ENCODE measurements at regions not wholly inside any gene's neighbourhood (a gene's known extent, or its start where the extent isn't known, plus 50 kb on each side); places are given as distances from the start of the nearest gene placed in this dataset.

DNA sequence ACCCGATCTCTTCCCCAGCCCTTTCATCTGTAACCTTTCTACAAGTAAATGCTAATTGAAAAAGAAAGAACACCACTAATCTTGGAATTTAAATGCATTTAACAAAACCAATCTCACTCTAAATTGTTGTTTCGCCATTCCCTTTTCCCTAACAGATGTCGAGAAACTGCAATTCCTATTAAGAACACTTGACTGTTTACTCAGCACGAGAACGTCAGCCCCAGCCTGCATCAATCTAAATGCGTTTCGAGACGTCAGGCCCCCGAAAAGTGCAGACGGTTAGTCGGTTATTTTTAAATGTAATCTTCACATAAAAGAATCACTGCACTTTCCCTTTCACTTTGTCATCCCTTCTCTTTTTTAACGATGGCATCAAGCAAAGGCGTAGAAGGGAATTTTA, 837.6 kb downstream of the VRK1 start:
- Histone ChIP-seq H3K4me3 (ENCODE audit: low read length) (no peak overlapping the region), H3K9me3 (ENCODE audit: low read length) (no peaks in the 10 kb centered on the region), H3K9me2 (ENCODE audit: insufficient read depth, low read length) (no peaks in the 10 kb centered on the region), H3K27ac (ENCODE audit: low read length) (no peak overlapping the region), H2AFZ (ENCODE audit: low read depth, low read length) (no peak overlapping the region), H3F3A (ENCODE audit: insufficient read depth, low read length, poor library complexity, severe bottlenecking) (no peaks in the 10 kb centered on the region), H3K27me3 (ENCODE audit: insufficient read depth, low read depth, low read length) (no peaks in the 10 kb centered on the region), H3K4me2 (ENCODE audit: low read length) (no peak overlapping the region), H3K9ac (ENCODE audit: low read length) (no peak overlapping the region), H3K79me2 (replicated peaks; ENCODE audit: insufficient read depth, low read length) (no peaks in the 10 kb centered on the region), H4K20me1 (ENCODE audit: insufficient read depth) (no peaks in the 10 kb centered on the region), H3K36me3 (ENCODE audit: insufficient read depth, low read length) (no peaks in the 10 kb centered on the region)
- TF ChIP-seq MXI1 (conservative IDR thresholded peaks at IDR 0.05; ENCODE audit: poor library complexity, severe bottlenecking) = no peak
- TF ChIP-seq, protein P1, sequence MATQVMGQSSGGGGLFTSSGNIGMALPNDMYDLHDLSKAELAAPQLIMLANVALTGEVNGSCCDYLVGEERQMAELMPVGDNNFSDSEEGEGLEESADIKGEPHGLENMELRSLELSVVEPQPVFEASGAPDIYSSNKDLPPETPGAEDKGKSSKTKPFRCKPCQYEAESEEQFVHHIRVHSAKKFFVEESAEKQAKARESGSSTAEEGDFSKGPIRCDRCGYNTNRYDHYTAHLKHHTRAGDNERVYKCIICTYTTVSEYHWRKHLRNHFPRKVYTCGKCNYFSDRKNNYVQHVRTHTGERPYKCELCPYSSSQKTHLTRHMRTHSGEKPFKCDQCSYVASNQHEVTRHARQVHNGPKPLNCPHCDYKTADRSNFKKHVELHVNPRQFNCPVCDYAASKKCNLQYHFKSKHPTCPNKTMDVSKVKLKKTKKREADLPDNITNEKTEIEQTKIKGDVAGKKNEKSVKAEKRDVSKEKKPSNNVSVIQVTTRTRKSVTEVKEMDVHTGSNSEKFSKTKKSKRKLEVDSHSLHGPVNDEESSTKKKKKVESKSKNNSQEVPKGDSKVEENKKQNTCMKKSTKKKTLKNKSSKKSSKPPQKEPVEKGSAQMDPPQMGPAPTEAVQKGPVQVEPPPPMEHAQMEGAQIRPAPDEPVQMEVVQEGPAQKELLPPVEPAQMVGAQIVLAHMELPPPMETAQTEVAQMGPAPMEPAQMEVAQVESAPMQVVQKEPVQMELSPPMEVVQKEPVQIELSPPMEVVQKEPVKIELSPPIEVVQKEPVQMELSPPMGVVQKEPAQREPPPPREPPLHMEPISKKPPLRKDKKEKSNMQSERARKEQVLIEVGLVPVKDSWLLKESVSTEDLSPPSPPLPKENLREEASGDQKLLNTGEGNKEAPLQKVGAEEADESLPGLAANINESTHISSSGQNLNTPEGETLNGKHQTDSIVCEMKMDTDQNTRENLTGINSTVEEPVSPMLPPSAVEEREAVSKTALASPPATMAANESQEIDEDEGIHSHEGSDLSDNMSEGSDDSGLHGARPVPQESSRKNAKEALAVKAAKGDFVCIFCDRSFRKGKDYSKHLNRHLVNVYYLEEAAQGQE (IDR thresholded peaks at IDR 0.05; ENCODE audit: borderline replicate concordance) = no peak
- no peak for TF ChIP-seq POLR2AphosphoS5 (IDR thresholded peaks at IDR 0.05)
- no peak for TF ChIP-seq EZH2 (IDR thresholded peaks at IDR 0.05; ENCODE audit: borderline replicate concordance, insufficient read depth, low read length, poor library complexity, severe bottlenecking)
- TF ChIP-seq, protein P2, sequence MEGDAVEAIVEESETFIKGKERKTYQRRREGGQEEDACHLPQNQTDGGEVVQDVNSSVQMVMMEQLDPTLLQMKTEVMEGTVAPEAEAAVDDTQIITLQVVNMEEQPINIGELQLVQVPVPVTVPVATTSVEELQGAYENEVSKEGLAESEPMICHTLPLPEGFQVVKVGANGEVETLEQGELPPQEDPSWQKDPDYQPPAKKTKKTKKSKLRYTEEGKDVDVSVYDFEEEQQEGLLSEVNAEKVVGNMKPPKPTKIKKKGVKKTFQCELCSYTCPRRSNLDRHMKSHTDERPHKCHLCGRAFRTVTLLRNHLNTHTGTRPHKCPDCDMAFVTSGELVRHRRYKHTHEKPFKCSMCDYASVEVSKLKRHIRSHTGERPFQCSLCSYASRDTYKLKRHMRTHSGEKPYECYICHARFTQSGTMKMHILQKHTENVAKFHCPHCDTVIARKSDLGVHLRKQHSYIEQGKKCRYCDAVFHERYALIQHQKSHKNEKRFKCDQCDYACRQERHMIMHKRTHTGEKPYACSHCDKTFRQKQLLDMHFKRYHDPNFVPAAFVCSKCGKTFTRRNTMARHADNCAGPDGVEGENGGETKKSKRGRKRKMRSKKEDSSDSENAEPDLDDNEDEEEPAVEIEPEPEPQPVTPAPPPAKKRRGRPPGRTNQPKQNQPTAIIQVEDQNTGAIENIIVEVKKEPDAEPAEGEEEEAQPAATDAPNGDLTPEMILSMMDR (IDR thresholded peaks at IDR 0.05; ENCODE audit: poor library complexity, severe bottlenecking) = no peak
- no peak for TF ChIP-seq RAD21 (conservative IDR thresholded peaks at IDR 0.05)
- TF ChIP-seq SMC3 (conservative IDR thresholded peaks at IDR 0.05; ENCODE audit: poor library complexity) = no peak
- no peak for TF ChIP-seq EP300 (conservative IDR thresholded peaks at IDR 0.05; ENCODE audit: poor library complexity, severe bottlenecking)
- no peak for TF ChIP-seq TAF1 (IDR thresholded peaks at IDR 0.05; ENCODE audit: low read depth)

DNA sequence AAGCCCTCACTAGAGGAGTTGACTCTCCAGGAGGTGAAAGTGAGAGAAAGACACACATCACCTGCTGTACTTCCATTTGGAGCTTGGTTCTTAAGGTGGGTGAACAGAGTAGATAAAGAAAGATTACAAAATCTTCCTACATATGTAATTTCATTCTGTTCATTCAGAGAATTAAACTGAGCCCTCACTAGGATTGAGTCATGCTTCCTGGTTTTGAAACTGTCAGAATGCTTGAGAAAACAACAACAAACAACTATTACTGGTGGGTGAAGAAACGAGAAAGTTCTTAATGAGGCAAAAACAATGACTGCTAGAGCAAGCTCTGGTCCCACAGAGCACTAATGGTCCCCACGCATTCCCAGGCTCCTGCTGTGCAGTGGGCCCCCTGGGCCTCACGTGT, 841.7 kb downstream of the VRK1 start:
- TF ChIP-seq EP300 (conservative IDR thresholded peaks at IDR 0.05; ENCODE audit: poor library complexity, severe bottlenecking) (no peak), SMC3 (conservative IDR thresholded peaks at IDR 0.05; ENCODE audit: poor library complexity) (no peak)

DNA sequence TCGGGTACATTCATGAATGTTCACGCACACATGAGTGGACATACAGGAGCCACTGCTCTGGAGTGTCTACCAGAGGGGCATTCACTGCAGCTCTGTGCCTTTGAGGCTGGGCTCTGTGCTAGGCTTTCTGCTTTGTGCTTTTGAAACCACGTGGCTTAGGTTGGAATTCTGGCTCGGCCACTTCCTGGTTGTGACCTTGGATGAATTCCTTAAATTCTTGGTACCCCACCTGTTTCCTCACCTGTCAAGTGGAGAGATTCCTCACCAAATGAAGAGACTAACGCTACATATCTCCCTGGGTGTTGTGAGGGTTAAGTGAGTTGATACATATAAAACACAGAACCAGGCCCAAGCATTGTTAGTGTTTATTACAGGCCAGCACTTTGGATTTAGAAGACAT, 842.8 kb downstream of the VRK1 start:
- Histone ChIP-seq H3F3A (ENCODE audit: insufficient read depth, low read length, poor library complexity, severe bottlenecking) (peaks cover 3% of the 10 kb centered on the region), H3K9ac (ENCODE audit: low read length) (no peak overlapping the region), H4K20me1 (ENCODE audit: insufficient read depth) (no peaks in the 10 kb centered on the region), H3K4me2 (ENCODE audit: low read length) (no peak overlapping the region), H3K9me3 (ENCODE audit: low read length) (no peaks in the 10 kb centered on the region), H3K4me3 (ENCODE audit: low read length) (no peak overlapping the region), H2AFZ (ENCODE audit: low read depth, low read length) (no peak overlapping the region), H3K36me3 (ENCODE audit: insufficient read depth, low read length) (no peaks in the 10 kb centered on the region), H3K27ac (ENCODE audit: low read length) (no peak overlapping the region), H3K27me3 (ENCODE audit: insufficient read depth, low read depth, low read length) (no peaks in the 10 kb centered on the region), H3K79me2 (replicated peaks; ENCODE audit: insufficient read depth, low read length) (no peaks in the 10 kb centered on the region), H3K9me2 (ENCODE audit: insufficient read depth, low read length) (no peaks in the 10 kb centered on the region)
- TF ChIP-seq MXI1 (conservative IDR thresholded peaks at IDR 0.05; ENCODE audit: poor library complexity, severe bottlenecking) (no peak), EZH2 (IDR thresholded peaks at IDR 0.05; ENCODE audit: borderline replicate concordance, insufficient read depth, low read length, poor library complexity, severe bottlenecking) (no peak), RAD21 (conservative IDR thresholded peaks at IDR 0.05) (no peak), SMC3 (conservative IDR thresholded peaks at IDR 0.05; ENCODE audit: poor library complexity) (no peak), POLR2AphosphoS5 (IDR thresholded peaks at IDR 0.05) (no peak), TAF1 (IDR thresholded peaks at IDR 0.05; ENCODE audit: low read depth) (no peak), EP300 (conservative IDR thresholded peaks at IDR 0.05; ENCODE audit: poor library complexity, severe bottlenecking) (no peak)
- TF ChIP-seq, protein P2 (IDR thresholded peaks at IDR 0.05; ENCODE audit: poor library complexity, severe bottlenecking) = no peak
- TF ChIP-seq, protein P1 (IDR thresholded peaks at IDR 0.05; ENCODE audit: borderline replicate concordance) = no peak

More for the DNA sequence above, 841.7 kb downstream of the VRK1 start:
- H3K9me3 ChIP-seq (ENCODE audit: low read length) = no peaks in the 10 kb centered on the region
- H3K9me2 ChIP-seq (ENCODE audit: insufficient read depth, low read length) = no peaks in the 10 kb centered on the region
- no peaks in the 10 kb centered on the region for H4K20me1 ChIP-seq (ENCODE audit: insufficient read depth)
- H2AFZ ChIP-seq (ENCODE audit: low read depth, low read length) = no peak overlapping the region
- peaks cover 3% of the 10 kb centered on the region for H3F3A ChIP-seq (ENCODE audit: insufficient read depth, low read length, poor library complexity, severe bottlenecking)
- H3K79me2 ChIP-seq (replicated peaks; ENCODE audit: insufficient read depth, low read length) = no peaks in the 10 kb centered on the region
- H3K36me3 ChIP-seq (ENCODE audit: insufficient read depth, low read length) = no peaks in the 10 kb centered on the region
- H3K9ac ChIP-seq (ENCODE audit: low read length) = no peak overlapping the region
- no peaks in the 10 kb centered on the region for H3K27me3 ChIP-seq (ENCODE audit: insufficient read depth, low read depth, low read length)
- no peak overlapping the region for H3K27ac ChIP-seq (ENCODE audit: low read length)
- H3K4me3 ChIP-seq (ENCODE audit: low read length) = no peak overlapping the region
- H3K4me2 ChIP-seq (ENCODE audit: low read length) = no peak overlapping the region

Measured in neural cell (in vitro differentiated cells).